ENCODE measurements at regions not wholly inside any gene's neighbourhood (a gene's known extent, or its start where the extent isn't known, plus 50 kb on each side); places are given as distances from the start of the nearest gene placed in this dataset.

- Histone ChIP-seq H3K9me3 (ENCODE audit: low read length) (no peaks in the 10 kb centered on the region), H4K20me1 (ENCODE audit: insufficient read depth) (no peaks in the 10 kb centered on the region), H3K9ac (ENCODE audit: low read length) (no peak overlapping the region), H2AFZ (ENCODE audit: low read depth, low read length) (no peak overlapping the region), H3K9me2 (ENCODE audit: insufficient read depth, low read length) (no peaks in the 10 kb centered on the region), H3K27ac (ENCODE audit: low read length) (no peak overlapping the region), H3K36me3 (ENCODE audit: insufficient read depth, low read length) (no peaks in the 10 kb centered on the region), H3K79me2 (replicated peaks; ENCODE audit: insufficient read depth, low read length) (no peaks in the 10 kb centered on the region), H3F3A (ENCODE audit: insufficient read depth, low read length, poor library complexity, severe bottlenecking) (no peaks in the 10 kb centered on the region), H3K27me3 (ENCODE audit: insufficient read depth, low read depth, low read length) (no peaks in the 10 kb centered on the region), H3K4me3 (ENCODE audit: low read length) (no peak overlapping the region), H3K4me2 (ENCODE audit: low read length) (no peak overlapping the region)
- TF ChIP-seq EP300 (conservative IDR thresholded peaks at IDR 0.05; ENCODE audit: poor library complexity, severe bottlenecking), result no peak
- no peak for TF ChIP-seq MXI1 (conservative IDR thresholded peaks at IDR 0.05; ENCODE audit: poor library complexity, severe bottlenecking)
- no peak for TF ChIP-seq EZH2 (IDR thresholded peaks at IDR 0.05; ENCODE audit: borderline replicate concordance, insufficient read depth, low read length, poor library complexity, severe bottlenecking)
- no peak for TF ChIP-seq TAF1 (IDR thresholded peaks at IDR 0.05; ENCODE audit: low read depth)
- TF ChIP-seq REST (IDR thresholded peaks at IDR 0.05; ENCODE audit: borderline replicate concordance), result no peak
- no peak for TF ChIP-seq POLR2AphosphoS5 (IDR thresholded peaks at IDR 0.05)
- TF ChIP-seq RAD21 (conservative IDR thresholded peaks at IDR 0.05), result no peak
- TF ChIP-seq SMC3 (conservative IDR thresholded peaks at IDR 0.05; ENCODE audit: poor library complexity), result no peak
- no peak for TF ChIP-seq CTCF (IDR thresholded peaks at IDR 0.05; ENCODE audit: poor library complexity, severe bottlenecking)
Observed at GRCh38 chr2:38215993-38216392, 140.0 kb upstream of the CYP1B1 start.

- H3K9me3 ChIP-seq (ENCODE audit: low read length), result no peaks in the 10 kb centered on the region
- no peak overlapping the region for H2AFZ ChIP-seq (ENCODE audit: low read depth, low read length)
- H3K9me2 ChIP-seq (ENCODE audit: insufficient read depth, low read length), result no peaks in the 10 kb centered on the region
- H3K36me3 ChIP-seq (ENCODE audit: insufficient read depth, low read length), result no peaks in the 10 kb centered on the region
- H4K20me1 ChIP-seq (ENCODE audit: insufficient read depth), result no peaks in the 10 kb centered on the region
- no peaks in the 10 kb centered on the region for H3K27me3 ChIP-seq (ENCODE audit: insufficient read depth, low read depth, low read length)
- H3K9ac ChIP-seq (ENCODE audit: low read length), result no peak overlapping the region
- no peaks in the 10 kb centered on the region for H3K79me2 ChIP-seq (replicated peaks; ENCODE audit: insufficient read depth, low read length)
- H3K27ac ChIP-seq (ENCODE audit: low read length), result no peak overlapping the region
- no peak overlapping the region for H3K4me3 ChIP-seq (ENCODE audit: low read length)
- no peak overlapping the region for H3K4me2 ChIP-seq (ENCODE audit: low read length)
- TF ChIP-seq SMC3 (conservative IDR thresholded peaks at IDR 0.05; ENCODE audit: poor library complexity) (no peak), TAF1 (IDR thresholded peaks at IDR 0.05; ENCODE audit: low read depth) (no peak), POLR2AphosphoS5 (IDR thresholded peaks at IDR 0.05) (no peak), CTCF (IDR thresholded peaks at IDR 0.05; ENCODE audit: poor library complexity, severe bottlenecking) (no peak), RAD21 (conservative IDR thresholded peaks at IDR 0.05) (no peak), EP300 (conservative IDR thresholded peaks at IDR 0.05; ENCODE audit: poor library complexity, severe bottlenecking) (no peak), REST (IDR thresholded peaks at IDR 0.05; ENCODE audit: borderline replicate concordance) (no peak), EZH2 (IDR thresholded peaks at IDR 0.05; ENCODE audit: borderline replicate concordance, insufficient read depth, low read length, poor library complexity, severe bottlenecking) (no peak), MXI1 (conservative IDR thresholded peaks at IDR 0.05; ENCODE audit: poor library complexity, severe bottlenecking) (no peak)
- H3F3A ChIP-seq (ENCODE audit: insufficient read depth, low read length, poor library complexity, severe bottlenecking), result no peaks in the 10 kb centered on the region
Observed at GRCh38 chr2:38215522-38215921, 139.6 kb upstream of the CYP1B1 start.
